GM21619 (cell line): ENCODE measurements at regions not wholly inside any gene's neighbourhood (a gene's known extent, or its start where the extent isn't known, plus 50 kb on each side); places are given as distances from the start of the nearest gene placed in this dataset.

Experiments
- ATAC-seq: cut with Tn5 transposase; IDR thresholded peaks from one replicate; pipeline ENCODE4 v1.9.1; 2021; ENCODE audit not compliant: unreplicated experiment

DNA sequence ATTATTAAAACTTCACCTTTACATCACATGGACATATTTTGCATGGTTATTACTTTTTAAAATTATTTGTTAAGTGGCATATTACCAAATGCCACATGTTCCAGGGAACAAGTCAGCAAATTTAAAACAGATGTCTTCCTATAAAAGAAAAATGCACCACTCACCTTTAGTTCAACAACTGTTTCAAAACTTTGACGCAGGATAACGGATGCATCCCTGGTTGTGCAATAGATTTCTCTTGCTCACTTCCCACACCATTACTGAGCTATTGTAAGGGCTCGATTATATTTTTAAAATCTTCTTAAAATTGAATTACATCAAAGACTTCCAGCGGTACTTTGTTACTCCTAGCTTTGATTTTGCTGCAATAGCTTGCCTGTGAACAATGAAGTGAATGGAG is 93.0 kb upstream of the ARHGAP24 start:
- no peak for ATAC-seq

DNA sequence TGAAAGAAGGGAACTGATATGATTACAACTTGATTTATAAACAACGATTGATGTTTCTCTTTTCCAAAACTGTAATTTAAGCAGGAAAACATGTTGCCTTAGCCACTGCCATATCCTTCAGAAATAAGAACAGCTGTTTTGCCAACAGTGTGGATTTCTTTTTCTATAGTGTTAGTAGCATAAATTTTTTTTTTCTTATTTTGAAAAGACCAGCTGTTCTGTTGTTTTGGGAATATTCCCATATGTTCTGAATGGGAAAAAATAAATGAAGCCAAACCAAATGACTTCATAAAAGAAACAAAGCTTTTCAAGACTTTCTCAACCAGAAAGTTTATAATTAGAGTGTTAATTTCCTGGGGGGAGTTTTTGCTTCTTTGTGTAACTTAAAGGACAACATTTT is 83.9 kb upstream of the ARHGAP24 start:
- ATAC-seq, result no peak

DNA sequence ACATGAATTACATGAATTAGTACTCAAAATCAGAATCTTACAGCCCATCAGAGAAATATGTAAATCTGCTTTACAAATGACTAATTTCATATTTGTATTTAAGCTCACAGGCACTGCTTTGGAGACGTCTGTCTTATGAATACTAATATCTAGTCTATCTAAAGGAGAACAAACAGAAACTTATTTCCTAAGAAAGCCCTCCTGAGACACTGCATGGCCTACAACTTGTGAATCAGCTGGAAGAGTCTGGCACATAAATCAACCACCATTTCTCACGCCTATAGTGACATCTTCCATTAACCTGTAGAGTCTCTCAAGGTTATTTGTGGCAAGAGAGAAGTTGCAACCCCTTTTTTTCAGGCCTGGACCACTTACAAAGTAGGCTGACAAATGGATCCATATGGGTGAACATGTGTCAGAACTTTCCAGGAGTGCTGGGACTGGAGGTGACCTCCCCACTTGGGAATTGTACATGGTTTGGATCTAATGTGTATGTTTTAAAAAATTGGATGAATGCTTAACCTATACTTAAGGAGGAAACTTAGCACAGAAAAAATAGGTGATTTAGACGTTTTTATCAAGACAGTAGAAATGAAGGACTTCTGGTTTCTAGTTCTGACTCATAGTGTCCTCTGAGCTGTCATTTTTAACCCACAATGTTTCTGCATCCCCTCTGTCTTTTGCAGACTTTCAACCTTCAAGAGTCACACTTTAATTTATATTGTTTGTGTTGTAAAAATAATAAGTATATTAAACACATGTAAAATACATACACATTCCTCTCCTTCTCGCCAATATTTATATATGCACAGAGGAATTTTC is 83.2 kb upstream of the ARHGAP24 start:
- ATAC-seq, result peak; percentile 92

DNA sequence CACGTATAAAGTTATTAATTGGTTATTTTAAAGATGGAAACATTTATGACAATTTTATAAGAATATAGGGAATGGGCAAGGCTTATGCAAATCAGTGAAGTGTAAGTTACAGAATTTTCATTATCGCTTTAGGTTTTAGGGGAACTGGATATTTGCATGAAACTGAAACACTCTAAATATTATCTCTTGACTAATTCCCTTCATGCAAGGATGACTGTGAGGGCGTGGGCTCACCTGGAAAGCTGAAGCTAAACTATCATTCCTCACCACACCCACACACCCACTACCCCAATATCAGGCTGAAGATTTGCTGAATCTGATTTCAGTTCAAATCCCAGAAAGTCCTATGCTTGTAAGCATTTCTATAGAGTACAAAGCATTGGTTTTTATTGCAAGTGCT is 81.7 kb upstream of the ARHGAP24 start:
- peak; percentile 44 for ATAC-seq

DNA sequence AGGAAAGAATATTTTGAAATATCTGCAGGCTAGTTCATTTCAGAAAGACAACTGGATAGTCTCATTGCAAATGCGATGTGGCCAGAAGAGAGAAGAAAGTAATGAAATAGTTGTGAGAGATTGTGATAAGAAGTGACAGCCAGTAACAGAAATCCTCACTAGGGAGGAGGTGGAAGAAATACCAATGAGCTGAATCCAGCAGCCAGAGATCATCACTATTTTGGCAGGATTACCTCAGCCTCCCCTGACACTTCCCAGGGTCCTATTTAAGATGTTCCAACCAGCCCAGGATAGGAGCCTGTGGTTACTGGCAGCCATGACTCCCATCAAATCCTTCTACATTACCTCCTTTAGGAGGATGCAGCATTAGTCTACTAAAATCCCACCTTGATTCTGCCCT is 76.7 kb upstream of the ARHGAP24 start:
- no peak for ATAC-seq

DNA sequence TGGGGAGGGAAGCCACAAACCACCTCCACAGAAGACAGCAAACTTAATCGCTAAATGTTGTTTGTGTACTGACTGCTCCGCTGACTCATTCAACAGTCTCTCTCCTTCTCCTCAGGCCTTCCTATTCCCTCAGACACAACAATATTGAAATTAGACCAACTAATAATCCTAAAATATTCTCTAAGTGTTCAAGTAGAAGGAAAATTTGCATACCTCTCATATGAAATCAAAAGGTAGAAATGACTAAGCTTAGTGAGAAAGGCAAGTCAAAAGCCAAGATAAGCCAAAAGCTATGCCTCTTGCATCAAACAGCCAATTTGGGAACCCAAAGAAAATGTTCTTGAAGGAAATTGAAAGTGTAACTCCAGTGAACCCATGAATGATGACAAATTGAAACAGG is 75.7 kb upstream of the ARHGAP24 start:
- peak; percentile 86 for ATAC-seq

DNA sequence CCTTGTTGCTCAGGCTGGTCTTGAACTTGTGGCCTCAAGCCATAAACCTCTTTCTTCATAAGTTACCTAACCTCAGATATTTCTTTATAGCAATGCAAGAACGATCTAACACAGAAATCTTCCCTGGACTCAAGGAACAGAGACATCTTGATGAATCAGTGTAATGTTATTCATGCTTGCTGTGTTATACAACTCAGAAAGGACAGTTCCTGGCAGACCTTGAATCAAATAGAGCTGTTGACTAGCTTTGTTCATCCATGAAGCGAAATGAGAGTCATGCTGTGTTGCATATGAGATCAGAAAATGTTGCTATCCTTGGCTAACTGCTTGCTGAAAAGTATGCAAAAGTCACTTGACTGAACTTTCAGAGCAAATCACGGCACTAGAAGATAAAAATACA is 72.6 kb upstream of the ARHGAP24 start:
- no peak for ATAC-seq

DNA sequence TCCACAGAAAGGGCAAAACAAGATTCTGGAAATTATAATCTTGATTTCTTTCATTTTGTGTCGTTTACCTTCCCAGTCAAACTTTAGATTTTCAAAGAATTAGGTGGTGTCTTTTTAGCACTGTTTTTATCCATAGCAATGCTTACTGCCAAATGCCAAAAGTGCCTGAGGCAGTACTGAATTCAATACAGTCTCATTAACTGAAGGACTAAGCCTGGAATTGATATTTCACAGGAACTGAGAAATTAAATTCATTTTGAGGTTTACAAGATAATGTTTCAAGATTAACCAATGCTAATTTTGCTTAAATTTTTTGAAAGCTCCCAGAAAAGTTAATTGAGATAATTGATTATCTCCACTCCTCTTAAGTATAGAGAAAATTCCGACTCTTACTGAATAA is 68.8 kb upstream of the ARHGAP24 start:
- ATAC-seq, result no peak

DNA sequence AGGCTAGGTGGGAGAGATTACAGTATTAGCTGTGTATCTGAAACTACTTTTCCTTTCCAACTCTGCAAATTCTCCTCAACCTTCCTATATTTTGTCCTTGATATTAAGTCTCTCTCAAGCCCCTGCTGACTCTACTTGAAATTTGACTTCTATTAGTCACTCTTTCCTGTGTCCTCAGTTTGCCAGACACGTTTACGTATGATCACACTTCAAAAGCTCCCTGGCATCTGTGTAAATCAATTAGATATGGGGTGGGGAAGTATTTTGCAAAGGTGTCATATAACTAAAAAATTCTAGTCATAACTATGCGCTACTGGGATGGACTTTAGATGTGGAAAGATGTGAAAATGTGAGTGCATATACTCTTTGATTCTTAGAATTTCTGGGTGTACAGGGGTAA is 67.4 kb upstream of the ARHGAP24 start:
- ATAC-seq, result no peak

DNA sequence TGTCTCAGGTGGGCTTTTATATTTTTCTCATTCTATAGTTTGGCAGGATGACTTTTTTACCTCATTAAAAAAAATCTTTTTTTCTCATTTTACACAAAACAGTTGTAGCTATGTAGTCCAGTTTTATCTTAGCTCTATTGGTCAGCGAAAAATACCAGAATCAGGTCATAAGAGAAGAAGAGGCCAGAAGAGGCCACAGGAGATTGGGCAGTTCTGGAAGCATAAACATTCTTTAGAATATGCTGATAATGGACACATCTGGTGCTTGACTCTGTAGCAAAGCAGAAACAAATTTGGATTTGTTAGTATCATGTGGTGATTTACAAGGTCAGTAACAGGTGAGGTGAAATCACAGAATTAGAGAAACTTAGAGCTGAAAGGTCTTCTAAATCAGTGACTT is 66.6 kb upstream of the ARHGAP24 start:
- ATAC-seq, result no peak

DNA sequence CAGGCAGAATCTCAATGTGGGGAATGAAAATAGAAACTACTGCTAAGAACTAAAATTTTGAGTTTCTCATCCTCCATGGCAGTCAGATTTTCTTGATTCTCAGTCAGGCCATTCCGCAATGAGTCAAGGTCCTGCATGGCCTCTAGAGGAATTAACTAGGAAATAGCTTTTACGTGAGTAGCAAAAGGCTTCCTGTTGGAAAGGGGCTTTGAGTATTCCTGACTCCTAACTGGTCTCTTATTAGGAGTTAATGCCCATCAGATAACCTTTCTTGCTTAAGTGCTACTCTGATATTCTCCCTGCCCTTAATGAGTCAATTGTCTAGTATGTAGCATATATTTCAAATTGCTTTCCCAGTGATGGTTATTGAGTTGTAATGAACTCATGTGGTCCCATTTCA is 65.7 kb upstream of the ARHGAP24 start:
- ATAC-seq, result no peak

DNA sequence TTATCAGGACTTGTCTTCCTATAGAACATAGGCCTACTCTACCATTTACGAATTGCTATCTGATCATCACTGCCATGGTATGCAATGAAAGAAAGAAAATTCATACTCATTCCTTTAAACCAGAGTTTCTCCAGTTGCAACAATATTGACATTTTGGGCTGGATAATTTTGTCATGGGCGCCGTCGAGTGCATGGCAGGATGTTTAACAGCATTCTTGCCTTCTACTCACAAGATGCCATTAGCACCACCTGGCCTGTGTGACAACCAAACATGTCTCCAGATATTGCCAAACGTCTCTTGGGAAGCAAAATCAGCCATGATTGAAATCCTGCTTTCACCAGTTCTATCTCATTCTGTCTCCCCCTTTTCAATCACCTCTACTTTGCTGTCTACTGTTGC is 63.6 kb upstream of the ARHGAP24 start:
- no peak for ATAC-seq

DNA sequence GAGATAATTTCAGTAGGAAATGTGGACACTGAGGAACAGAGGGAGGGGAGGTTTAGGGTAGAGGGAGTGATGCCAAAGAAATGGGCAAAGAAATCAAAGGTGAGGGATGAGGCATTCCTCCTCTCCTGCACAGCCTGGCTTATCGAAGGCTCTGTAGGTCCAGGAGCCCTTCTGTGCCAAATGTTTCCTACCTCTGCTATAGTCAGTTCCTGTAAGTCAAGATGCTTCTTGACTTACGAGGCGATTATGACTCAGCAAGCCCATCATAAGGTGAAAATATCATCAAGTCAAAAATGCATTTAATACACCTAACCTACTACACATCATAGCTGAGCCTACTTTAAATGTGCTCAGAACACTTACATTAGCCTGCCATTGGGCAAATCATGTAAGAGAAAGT is 60.0 kb upstream of the ARHGAP24 start:
- no peak for ATAC-seq

DNA sequence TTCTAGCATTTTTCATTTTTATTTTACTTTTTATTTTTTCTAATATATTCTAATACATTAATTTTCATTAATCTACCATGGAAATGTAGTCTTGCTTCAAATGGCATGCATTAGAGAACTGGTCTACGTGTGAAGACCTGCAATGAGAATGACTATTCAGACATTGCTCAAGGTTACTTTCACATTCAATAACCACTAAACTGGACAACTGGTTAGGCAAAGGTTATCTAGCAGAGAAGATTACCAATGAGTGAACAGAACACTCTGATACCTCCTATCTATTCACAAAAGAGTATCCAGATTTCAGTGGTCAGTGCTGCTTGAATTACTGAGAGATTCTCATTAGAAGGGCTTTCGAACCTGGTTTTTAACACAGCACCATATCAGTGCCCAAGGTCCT is 58.9 kb upstream of the ARHGAP24 start:
- no peak for ATAC-seq

DNA sequence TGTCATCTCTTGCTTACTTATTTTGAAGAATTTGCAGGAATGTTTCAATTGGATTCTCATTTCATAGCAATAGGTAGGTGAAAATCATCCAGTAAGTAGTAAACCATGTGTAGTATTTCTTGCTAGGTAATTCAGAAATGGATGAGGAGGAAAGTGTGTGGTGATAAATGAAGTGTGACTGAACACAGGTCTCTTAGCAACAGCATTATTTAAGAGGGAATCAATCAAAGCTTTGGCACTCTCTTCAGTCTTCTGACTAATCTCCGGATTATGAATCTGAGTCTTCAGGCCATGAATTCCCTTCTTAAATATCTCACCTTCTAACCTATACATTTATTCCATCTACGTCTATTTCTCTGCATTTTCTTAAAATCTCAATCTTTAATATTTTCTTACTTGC is 55.8 kb upstream of the ARHGAP24 start:
- no peak for ATAC-seq

DNA sequence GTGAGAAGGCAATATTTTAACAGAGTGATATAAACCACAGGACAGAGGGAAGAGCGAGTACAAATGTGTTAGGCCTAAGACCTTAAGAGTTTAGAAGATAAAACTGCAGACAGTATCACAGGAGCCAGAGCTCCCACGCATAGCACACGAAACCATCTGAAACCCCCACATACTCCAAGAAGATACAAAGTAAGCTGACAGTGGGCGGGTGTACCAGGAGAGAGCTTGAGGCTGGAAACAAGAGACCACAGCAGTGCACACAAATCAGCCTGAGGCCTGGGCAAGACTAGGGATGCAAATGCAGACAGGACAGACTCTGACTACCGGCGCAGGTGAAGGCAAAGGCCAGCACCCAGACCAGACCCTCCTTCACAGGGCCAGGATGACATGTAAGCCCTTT is 54.1 kb upstream of the ARHGAP24 start:
- no peak for ATAC-seq

DNA sequence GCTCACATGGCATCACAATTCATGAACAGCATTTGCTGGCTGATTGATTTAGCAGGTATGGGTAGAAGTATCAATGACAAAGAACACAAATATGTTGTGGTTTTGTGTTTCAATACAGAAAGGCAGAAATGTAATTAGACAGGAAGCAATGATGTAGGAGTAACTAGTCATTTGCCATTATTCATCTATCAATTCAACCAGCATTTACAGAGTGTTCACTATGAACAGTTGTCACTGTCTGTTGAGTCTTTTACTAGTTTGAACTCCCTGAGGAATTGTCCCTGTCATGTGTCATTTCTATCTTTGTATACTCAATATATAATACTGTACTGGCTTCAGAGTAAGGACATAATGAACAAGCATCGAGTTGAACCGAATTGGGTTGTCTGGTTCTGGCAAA is 51.5 kb upstream of the ARHGAP24 start:
- no peak for ATAC-seq
